ENCODE measurements at regions not wholly inside any gene's neighbourhood (a gene's known extent, or its start where the extent isn't known, plus 50 kb on each side); places are given as distances from the start of the nearest gene placed in this dataset.

GRCh38 chr14:101082436-101083384, 179.2 kb upstream of the RTL1 start:
- H3K4me3 ChIP-seq (ENCODE audit: low read length), result no peak overlapping the region
- DNase-seq (ENCODE audit: low read depth), result no peak
- no peak for TF ChIP-seq CTCF (IDR thresholded peaks at IDR 0.05; ENCODE audit: insufficient read depth, low read depth, low read length, missing control alignments)

GRCh38 chr14:101083564-101084435, 180.3 kb upstream of the RTL1 start:
- peak; percentile 12 for DNase-seq (ENCODE audit: low read depth)
- H3K4me3 ChIP-seq (ENCODE audit: low read length), result no peak overlapping the region
- TF ChIP-seq CTCF (IDR thresholded peaks at IDR 0.05; ENCODE audit: insufficient read depth, low read depth, low read length, missing control alignments), result peak; percentile 32

- no peak overlapping the region for H3K4me3 ChIP-seq (ENCODE audit: low read length)
- no peak for DNase-seq (ENCODE audit: low read depth)
- TF ChIP-seq CTCF (IDR thresholded peaks at IDR 0.05; ENCODE audit: insufficient read depth, low read depth, low read length, missing control alignments), result no peak
Measured at GRCh38 chr14:101084436-101084826, 180.9 kb upstream of the RTL1 start.

GRCh38 chr14:101086926-101087325, 183.4 kb upstream of the RTL1 start:
- no peak for TF ChIP-seq CTCF (IDR thresholded peaks at IDR 0.05; ENCODE audit: insufficient read depth, low read depth, low read length, missing control alignments)
- no peak for DNase-seq (ENCODE audit: low read depth)
- H3K4me3 ChIP-seq (ENCODE audit: low read length), result no peak overlapping the region

GRCh38 chr14:101087614-101088394, 184.3 kb upstream of the RTL1 start:
- no peak for TF ChIP-seq CTCF (IDR thresholded peaks at IDR 0.05; ENCODE audit: insufficient read depth, low read depth, low read length, missing control alignments)
- H3K4me3 ChIP-seq (ENCODE audit: low read length), result no peak overlapping the region
- DNase-seq (ENCODE audit: low read depth), result no peak

- no peak for DNase-seq (ENCODE audit: low read depth)
- TF ChIP-seq CTCF (IDR thresholded peaks at IDR 0.05; ENCODE audit: insufficient read depth, low read depth, low read length, missing control alignments), result no peak
- no peak overlapping the region for H3K4me3 ChIP-seq (ENCODE audit: low read length)
Measured at GRCh38 chr14:101088395-101088667, 184.8 kb upstream of the RTL1 start.

Measured in epithelial cell of esophagus (primary cell).